Suprapubic skin (tissue), 4 donors: ENCODE measurements at regions not wholly inside any gene's neighbourhood (a gene's known extent, or its start where the extent isn't known, plus 50 kb on each side); places are given as distances from the start of the nearest gene placed in this dataset.

Source experiments
- DNase-seq, 2 donors: peaks; one replicate each; pipeline ENCODE4 v3.0.0-alpha.2; 2019; ENCODE audit warnings: low spot score in 2 of 2
- H3K27ac ChIP-seq: fragments of 200-600 bp; sonication (generic); one replicate; pipeline ENCODE4 v1.5.1; 2019
- H3K27me3 ChIP-seq: fragments of 200-600 bp; sonication (generic); one replicate; pipeline ENCODE4 v1.5.1; 2019
- H3K36me3 ChIP-seq: fragments of 200-600 bp; sonication (generic); one replicate; pipeline ENCODE4 v1.5.1; 2019
- H3K4me1 ChIP-seq: fragments of 200-600 bp; sonication (generic); one replicate; pipeline ENCODE4 v1.5.1; 2019
- H3K4me3 ChIP-seq: fragments of 200-600 bp; sonication (generic); one replicate; pipeline ENCODE4 v1.5.1; 2019; ENCODE audit warnings: mild to moderate bottlenecking
- H3K9me3 ChIP-seq: fragments of 200-600 bp; sonication (generic); one replicate; pipeline ENCODE4 v1.5.1; 2019
- CTCF ChIP-seq, 2 donors: fragments of 200-600 bp in 1 of 2; fragments of 450-650 bp in 1 of 2; sonication (generic) in 1 of 2; IDR thresholded peaks; one replicate each; pipeline ENCODE4 v1.5.1; 2016 to 2019; ENCODE audit warnings: antibody characterized with exemption in 2 of 2, mild to moderate bottlenecking in 1 of 2, moderate library complexity in 1 of 2
- EP300 ChIP-seq: sonication (generic); formaldehyde crosslinking; IDR thresholded peaks from one replicate; pipeline ENCODE4 v1.6.1; 2017; ENCODE audit warnings: antibody characterized with exemption
- POLR2A ChIP-seq, 2 donors: fragments of 450-650 bp; IDR thresholded peaks; one replicate each; pipeline ENCODE4 v1.6.1; 2017; ENCODE audit warnings: antibody characterized with exemption in 2 of 2, mild to moderate bottlenecking in 2 of 2, moderate library complexity in 2 of 2
- POLR2AphosphoS5 ChIP-seq, 3 donors: sonication (generic); formaldehyde crosslinking; IDR thresholded peaks; one replicate each; pipeline ENCODE4 v1.6.1; 2017; ENCODE audit warnings: antibody characterized with exemption in 3 of 3
- WGBS: methylation state at CpG from one replicate; pipeline ENCODE4 v1.1.5; 2018; 5-methylcytosine and 5-hydroxymethylcytosine counted together

- Histone ChIP-seq H3K27ac (no peak overlapping the region), H3K4me1 (no peaks in the 10 kb centered on the region), H3K36me3 (no peaks in the 10 kb centered on the region), H3K4me3 (no peak overlapping the region), H3K9me3 (no peaks in the 10 kb centered on the region), H3K27me3 (peaks cover 2% of the 10 kb centered on the region)
- 95% methylated on average over 3 of the region's 3 CpGs for whole genome bisulfite sequencing
- TF ChIP-seq POLR2AphosphoS5 (IDR thresholded peaks at IDR 0.05) = no peak
- TF ChIP-seq POLR2A (IDR thresholded peaks at IDR 0.05) = no peak
- no peak for TF ChIP-seq CTCF (IDR thresholded peaks at IDR 0.05)
- TF ChIP-seq EP300 = no peak
- no peak for DNase-seq
Measured at GRCh38 chr2:133710613-133711012, 142.3 kb upstream of the NCKAP5 start.

- no peak overlapping the region for H3K4me3 ChIP-seq
- 65% methylated on average over 6 of the region's 6 CpGs for WGBS
- H3K4me1 ChIP-seq = peaks cover 3% of the 10 kb centered on the region
- no peaks in the 10 kb centered on the region for H3K36me3 ChIP-seq
- H3K27me3 ChIP-seq = peaks cover 2% of the 10 kb centered on the region
- TF ChIP-seq POLR2A (IDR thresholded peaks at IDR 0.05) (no peak), POLR2AphosphoS5 (IDR thresholded peaks at IDR 0.05) (no peak), CTCF (IDR thresholded peaks at IDR 0.05) (no peak), EP300 (no peak)
- H3K9me3 ChIP-seq = no peaks in the 10 kb centered on the region
- no peak for DNase-seq
- H3K27ac ChIP-seq = no peak overlapping the region
Measured at GRCh38 chr2:133711201-133711600, 142.9 kb upstream of the NCKAP5 start.

- no peak for DNase-seq
- 90% methylated on average over 6 of the region's 6 CpGs for WGBS
- TF ChIP-seq POLR2A (IDR thresholded peaks at IDR 0.05) = no peak
- no peak for TF ChIP-seq EP300
- no peak for TF ChIP-seq POLR2AphosphoS5 (IDR thresholded peaks at IDR 0.05)
- TF ChIP-seq CTCF (IDR thresholded peaks at IDR 0.05) = no peak
Measured at GRCh38 chr2:133711806-133712205, 143.5 kb upstream of the NCKAP5 start.

GRCh38 chr2:133712369-133712768 lies 144.1 kb upstream of the NCKAP5 start:
- Histone ChIP-seq H3K36me3 (no peaks in the 10 kb centered on the region), H3K9me3 (no peaks in the 10 kb centered on the region), H3K4me3 (no peak overlapping the region), H3K27me3 (peaks cover 2% of the 10 kb centered on the region), H3K4me1 (peaks cover 10% of the 10 kb centered on the region), H3K27ac (no peak overlapping the region)
- TF ChIP-seq POLR2A (IDR thresholded peaks at IDR 0.05) = no peak
- TF ChIP-seq EP300 = no peak
- no peak for TF ChIP-seq CTCF (IDR thresholded peaks at IDR 0.05)
- no peak for TF ChIP-seq POLR2AphosphoS5 (IDR thresholded peaks at IDR 0.05)
- DNase-seq = no peak
- 87% methylated on average over 3 of the region's 3 CpGs for WGBS

More at GRCh38 chr2:133711806-133712205, 143.5 kb upstream of the NCKAP5 start:
- no peak overlapping the region for H3K27ac ChIP-seq
- H3K4me3 ChIP-seq = no peak overlapping the region
- no peaks in the 10 kb centered on the region for H3K36me3 ChIP-seq
- peaks cover 7% of the 10 kb centered on the region for H3K4me1 ChIP-seq
- peaks cover 2% of the 10 kb centered on the region for H3K27me3 ChIP-seq
- no peaks in the 10 kb centered on the region for H3K9me3 ChIP-seq

GRCh38 chr2:133713049-133713580 lies 144.9 kb upstream of the NCKAP5 start:
- Histone ChIP-seq H3K4me1 (peaks cover 10% of the 10 kb centered on the region), H3K4me3 (no peak overlapping the region), H3K9me3 (no peaks in the 10 kb centered on the region), H3K27ac (no peak overlapping the region), H3K27me3 (peaks cover 2% of the 10 kb centered on the region), H3K36me3 (no peaks in the 10 kb centered on the region)
- TF ChIP-seq CTCF (IDR thresholded peaks at IDR 0.05) = no peak
- TF ChIP-seq POLR2AphosphoS5 (IDR thresholded peaks at IDR 0.05) = no peak
- no peak for TF ChIP-seq POLR2A (IDR thresholded peaks at IDR 0.05)
- no peak for TF ChIP-seq EP300
- DNase-seq = no peak
- 94% methylated on average over 4 of the region's 4 CpGs for WGBS
